ENCODE measurements at regions not wholly inside any gene's neighbourhood (a gene's known extent, or its start where the extent isn't known, plus 50 kb on each side); places are given as distances from the start of the nearest gene placed in this dataset.

DNA sequence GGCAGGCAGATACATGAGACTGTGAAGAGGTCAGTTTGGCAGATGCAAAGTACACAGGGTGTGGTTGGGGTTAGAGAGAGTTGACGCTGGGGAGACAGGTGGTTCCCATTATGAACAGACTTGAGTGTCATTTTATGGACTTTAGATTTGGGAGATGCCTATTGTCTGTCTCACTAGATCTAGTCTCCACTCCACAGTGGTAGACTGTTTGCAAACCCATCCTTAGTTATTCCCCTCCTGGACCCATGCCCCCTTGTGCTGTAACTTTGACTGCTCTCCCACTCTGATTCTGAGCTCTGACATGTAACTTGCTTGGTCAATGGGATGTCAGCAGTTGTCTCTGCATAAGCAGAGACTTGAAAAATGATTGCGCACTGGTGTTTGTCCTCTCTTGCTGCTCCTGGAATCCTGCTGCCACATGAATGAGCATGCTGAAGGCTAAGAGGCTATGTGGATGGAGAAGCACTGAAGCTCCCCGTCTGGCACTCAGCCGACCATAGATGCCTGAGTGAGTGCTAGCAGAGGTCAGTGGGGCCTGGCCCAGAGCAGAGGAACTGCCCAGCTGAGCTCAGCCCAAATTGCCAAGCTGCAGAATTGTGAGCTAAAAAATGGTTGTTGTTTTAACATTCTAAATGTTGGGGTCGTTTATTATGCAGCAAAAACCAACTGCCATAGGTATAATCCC lies 88.2 kb downstream of the FAM43A start:
- no peaks in the 10 kb centered on the region for H3K79me2 ChIP-seq (ENCODE audit: insufficient read depth, low read length)
- no peak overlapping the region for H4K91ac ChIP-seq (ENCODE audit: insufficient read length, low read depth, low read length)
- no peak overlapping the region for H3K14ac ChIP-seq (ENCODE audit: insufficient read depth, low read length)
- H4K8ac ChIP-seq (replicated peaks; ENCODE audit: insufficient read length, low read depth, low read length), result no peak overlapping the region
- H3K18ac ChIP-seq (ENCODE audit: insufficient read length, low read depth, low read length), result no peak overlapping the region
- no peak for TF ChIP-seq CTCF (conservative IDR thresholded peaks at IDR 0.05)
- H2AFZ ChIP-seq (ENCODE audit: low read length), result no peak overlapping the region
- no peak overlapping the region for H3K27ac ChIP-seq (ENCODE audit: insufficient read length, low read depth, low read length)
- H3K9me3 Mint-ChIP-seq, result peaks cover 0 to under 1% of the 10 kb centered on the region in 2 experiments; a peak in 1 of 5 replicates
- H4K20me1 ChIP-seq (ENCODE audit: control insufficient read depth, insufficient read depth, insufficient read length), result no peaks in the 10 kb centered on the region
- no peak overlapping the region for H3K23ac ChIP-seq (ENCODE audit: insufficient read length, low read depth, low read length)
- no peak overlapping the region for H4K5ac ChIP-seq (ENCODE audit: insufficient read length, low read depth, low read length)
- H3K56ac ChIP-seq (ENCODE audit: insufficient read length, low read depth, low read length), result no peak overlapping the region
- no peak overlapping the region for H3K4me2 ChIP-seq (ENCODE audit: insufficient read depth, insufficient read length, low read length)
- no peak overlapping the region for H3K4me3 Mint-ChIP-seq
- peaks cover 0 to 2% (median under 1%) of the 10 kb centered on the region in 3 experiments; a peak in 3 of 7 replicates for H3K36me3 Mint-ChIP-seq (ENCODE audit: insufficient read depth in 1 of 3, low read depth in 3 of 3)
- H3K4ac ChIP-seq (ENCODE audit: low read depth, low read length), result no peak overlapping the region
- no peak overlapping the region for H2BK12ac ChIP-seq (ENCODE audit: insufficient read length, low read depth, low read length)
- H2BK5ac ChIP-seq (ENCODE audit: insufficient read length, low read length), result no peak overlapping the region
- H3K27ac Mint-ChIP-seq, result no peak overlapping the region
- no peak overlapping the region for H3T11ph ChIP-seq (ENCODE audit: low read length)
- DNase-seq, result no peak
- H2AK5ac ChIP-seq (ENCODE audit: insufficient read length, low read length), result no peak overlapping the region
- H2BK15ac ChIP-seq (ENCODE audit: low read depth, low read length), result no peak overlapping the region
- H3K27me3 Mint-ChIP-seq (ENCODE audit: low read depth), result peaks cover 52% of the 10 kb centered on the region
- no CpG with 5 or more reads among the region's 5 CpGs for WGBS (ENCODE audit: extremely low coverage, insufficient read length, low lambda C conversion rate)
- no peak overlapping the region for H2BK20ac ChIP-seq (ENCODE audit: low read depth, low read length, poor library complexity, severe bottlenecking)
- H3K27me3 ChIP-seq (ENCODE audit: insufficient read depth, low read length), result no peaks in the 10 kb centered on the region; the same call in 1 of the 2 replicates
- H2BK120ac ChIP-seq (ENCODE audit: low read depth, low read length, poor library complexity, severe bottlenecking), result no peak overlapping the region
- H3K4me1 ChIP-seq (ENCODE audit: insufficient read depth, low read length), result 0 out of 2 replicates have a peak, but pooled peaks cover 2% of the 10 kb centered on the region
- no peaks in the 10 kb centered on the region for H3K79me1 ChIP-seq (ENCODE audit: insufficient read depth, low read depth, low read length, poor library complexity, severe bottlenecking)
- H3K9me3 ChIP-seq (ENCODE audit: control insufficient read depth, low read depth, low read length), result no peaks in the 10 kb centered on the region
- no peak overlapping the region for H3K9ac ChIP-seq (ENCODE audit: extremely low read depth, insufficient read length, low read length)
- peaks cover 27 to 30% of the 10 kb centered on the region in 2 experiments for H3K4me1 Mint-ChIP-seq
- no peaks in the 10 kb centered on the region for H3K23me2 ChIP-seq (ENCODE audit: insufficient read length, low read depth, low read length, poor library complexity, severe bottlenecking)
